HFF-Myc (cell line): ENCODE measurements at regions not wholly inside any gene's neighbourhood (a gene's known extent, or its start where the extent isn't known, plus 50 kb on each side); places are given as distances from the start of the nearest gene placed in this dataset.

Experiments used
- DNase-seq: peaks from one replicate; pipeline ENCODE4 v3.0.0-alpha.2; 2011; ENCODE audit warnings: low read depth; ENCODE audit errors: extremely low read depth
- H3K4me3 ChIP-seq: replicated peaks from 2 replicates; pipeline ENCODE4 v1.5.1; 2011; ENCODE audit warnings: low read depth, mild to moderate bottlenecking, control low read depth, low read length
- TF ChIP-seq, protein P1 (sequence below): IDR thresholded peaks from 2 replicates; pipeline ENCODE4 v1.5.1; 2012; ENCODE audit warnings: mild to moderate bottlenecking, low read depth, low read length, control low read depth; ENCODE audit errors: missing control alignments

DNA sequence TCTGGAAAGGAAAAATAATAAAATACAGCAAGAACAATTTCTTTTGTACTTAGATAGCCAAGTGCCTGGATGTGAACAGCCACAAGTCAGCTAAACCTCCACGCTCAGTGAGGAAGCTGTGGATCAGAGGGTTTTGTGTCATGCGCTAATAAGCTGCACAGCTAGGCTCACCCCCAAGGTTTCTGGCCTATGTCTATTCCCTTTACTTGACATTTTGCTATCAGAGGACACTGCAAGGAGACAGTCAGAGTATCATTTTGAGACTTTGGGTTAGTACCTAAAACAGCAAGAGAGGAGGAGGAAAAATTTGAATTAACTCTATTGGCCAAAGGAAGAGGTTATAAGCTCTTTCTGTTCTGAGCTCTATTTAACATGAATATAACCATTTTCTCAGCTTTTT is 139.3 kb downstream of the KCNJ2 start:
- TF ChIP-seq, protein P1, sequence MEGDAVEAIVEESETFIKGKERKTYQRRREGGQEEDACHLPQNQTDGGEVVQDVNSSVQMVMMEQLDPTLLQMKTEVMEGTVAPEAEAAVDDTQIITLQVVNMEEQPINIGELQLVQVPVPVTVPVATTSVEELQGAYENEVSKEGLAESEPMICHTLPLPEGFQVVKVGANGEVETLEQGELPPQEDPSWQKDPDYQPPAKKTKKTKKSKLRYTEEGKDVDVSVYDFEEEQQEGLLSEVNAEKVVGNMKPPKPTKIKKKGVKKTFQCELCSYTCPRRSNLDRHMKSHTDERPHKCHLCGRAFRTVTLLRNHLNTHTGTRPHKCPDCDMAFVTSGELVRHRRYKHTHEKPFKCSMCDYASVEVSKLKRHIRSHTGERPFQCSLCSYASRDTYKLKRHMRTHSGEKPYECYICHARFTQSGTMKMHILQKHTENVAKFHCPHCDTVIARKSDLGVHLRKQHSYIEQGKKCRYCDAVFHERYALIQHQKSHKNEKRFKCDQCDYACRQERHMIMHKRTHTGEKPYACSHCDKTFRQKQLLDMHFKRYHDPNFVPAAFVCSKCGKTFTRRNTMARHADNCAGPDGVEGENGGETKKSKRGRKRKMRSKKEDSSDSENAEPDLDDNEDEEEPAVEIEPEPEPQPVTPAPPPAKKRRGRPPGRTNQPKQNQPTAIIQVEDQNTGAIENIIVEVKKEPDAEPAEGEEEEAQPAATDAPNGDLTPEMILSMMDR = no peak
- H3K4me3 ChIP-seq = no peak overlapping the region
- no peak for DNase-seq

DNA sequence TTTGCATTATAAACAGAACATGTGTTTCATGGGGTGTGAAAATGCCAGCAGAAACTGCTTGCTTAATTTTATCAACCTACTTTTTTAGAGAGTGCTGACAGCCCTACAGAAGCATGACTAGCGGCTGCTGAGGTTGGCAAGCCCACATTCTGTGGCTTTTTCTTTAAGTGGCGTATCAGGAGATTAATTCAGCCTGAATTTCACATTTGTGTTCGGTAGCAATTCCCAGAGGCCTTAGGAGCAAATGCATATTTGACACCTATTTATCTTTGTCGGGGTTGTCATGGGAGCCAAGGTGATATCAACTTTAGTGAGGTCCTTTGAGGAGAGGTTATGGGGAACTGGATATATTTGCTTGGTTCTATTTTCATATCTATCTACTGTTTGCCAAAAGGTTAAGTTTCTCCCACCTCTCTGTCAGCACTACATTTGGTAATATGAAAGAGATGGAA is 140.9 kb downstream of the KCNJ2 start:
- no peak for DNase-seq
- no peak overlapping the region for H3K4me3 ChIP-seq
- TF ChIP-seq, protein P1 = no peak

DNA sequence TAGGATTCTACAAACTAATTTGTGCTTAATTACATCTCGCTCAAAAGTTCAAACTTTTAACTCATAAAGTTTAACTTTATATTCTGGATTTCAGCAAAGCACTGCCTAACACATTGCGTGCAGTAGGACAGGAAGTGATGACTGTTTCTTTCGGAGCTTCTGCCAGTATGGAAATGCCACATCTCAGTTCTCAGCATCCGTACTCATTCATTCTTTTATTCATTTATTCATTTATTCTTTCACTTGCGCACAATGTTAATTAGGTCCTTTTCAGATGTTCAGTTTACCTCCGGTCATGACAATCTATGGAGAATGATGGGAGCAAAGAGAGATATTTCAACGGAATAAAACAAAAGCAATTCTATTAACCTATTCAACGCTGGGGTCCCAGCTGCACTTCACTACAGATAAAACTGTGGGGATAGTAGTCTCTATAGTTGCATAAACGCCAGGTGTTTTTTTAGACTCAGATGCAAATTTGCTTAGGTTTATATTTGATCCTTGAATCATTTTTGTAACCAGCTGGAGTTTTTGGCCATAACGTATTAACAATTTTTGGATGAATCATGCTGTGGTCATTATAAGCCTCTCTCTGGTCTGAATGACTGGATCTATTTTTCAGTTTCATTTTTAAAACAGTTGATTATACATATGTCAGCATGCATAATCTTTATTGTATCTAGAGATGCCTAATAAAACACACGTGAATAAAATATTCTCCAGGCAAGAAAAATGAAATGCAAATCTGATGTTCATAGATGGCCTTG is 143.9 kb downstream of the KCNJ2 start:
- TF ChIP-seq, protein P1 = no peak
- no peak for DNase-seq
- H3K4me3 ChIP-seq = no peak overlapping the region

DNA sequence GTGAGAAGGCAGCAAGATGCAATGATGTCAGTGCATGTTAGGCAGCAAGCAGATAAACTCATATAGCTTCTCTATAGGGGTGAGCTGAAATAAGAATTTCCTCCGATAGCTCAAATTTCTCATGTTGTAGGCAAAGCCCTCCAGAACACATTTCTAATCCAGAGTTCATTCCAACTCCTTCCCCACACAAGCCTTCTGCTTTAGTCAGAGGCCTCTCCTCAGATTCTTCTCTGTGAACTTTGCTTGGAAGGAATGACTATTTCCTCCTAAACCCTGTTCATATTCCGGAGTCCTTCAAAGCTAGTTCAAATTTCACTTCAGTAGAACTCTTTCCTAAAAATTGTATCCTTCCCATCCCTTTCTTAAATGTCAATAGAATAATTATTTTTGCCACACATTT is 144.8 kb downstream of the KCNJ2 start:
- DNase-seq = no peak
- TF ChIP-seq, protein P1 = no peak
- no peak overlapping the region for H3K4me3 ChIP-seq

DNA sequence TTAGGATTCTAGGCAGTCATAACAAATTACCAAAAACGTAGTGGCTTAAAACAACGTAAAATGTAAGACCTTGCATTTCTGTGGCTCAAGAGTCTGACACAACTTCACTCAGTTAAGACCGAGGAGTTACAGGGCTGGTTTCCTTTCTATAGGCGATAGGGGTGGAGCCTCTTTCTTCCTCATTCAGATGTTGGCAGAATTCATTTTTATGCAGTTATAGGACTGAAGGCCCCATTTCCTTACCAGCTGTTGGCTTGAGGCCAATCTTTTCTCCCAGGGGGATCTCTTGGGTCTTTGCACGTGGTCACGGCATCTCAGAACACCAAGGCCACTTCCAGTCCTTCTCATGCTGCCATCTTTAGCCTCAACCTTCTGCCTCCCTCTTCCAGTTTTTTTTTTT is 145.2 kb downstream of the KCNJ2 start:
- DNase-seq = no peak

DNA sequence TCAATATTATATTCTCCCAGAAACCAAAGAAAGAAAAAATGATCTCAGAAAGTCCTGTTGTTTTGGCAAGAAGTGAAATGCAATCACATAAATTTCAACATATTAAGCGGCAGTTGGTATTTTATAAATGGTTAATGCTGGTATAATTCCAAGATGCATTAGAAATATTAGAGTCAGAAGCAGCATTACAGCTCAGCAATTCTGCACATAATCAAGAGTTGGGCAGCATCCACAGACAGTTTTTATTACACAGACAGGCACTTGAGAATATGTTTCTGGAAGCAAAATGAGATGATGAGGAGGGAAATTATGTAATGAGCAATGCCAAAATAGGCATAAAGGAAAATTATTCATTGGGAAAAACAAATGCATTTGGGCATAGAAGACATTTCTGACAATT is 148.1 kb downstream of the KCNJ2 start:
- no peak for DNase-seq
- TF ChIP-seq, protein P1 = no peak

More for the DNA sequence above, 145.2 kb downstream of the KCNJ2 start:
- no peak overlapping the region for H3K4me3 ChIP-seq
- TF ChIP-seq, protein P1 = no peak

More for the DNA sequence above, 148.1 kb downstream of the KCNJ2 start:
- H3K4me3 ChIP-seq = no peak overlapping the region
